ENCODE measurements at regions not wholly inside any gene's neighbourhood (a gene's known extent, or its start where the extent isn't known, plus 50 kb on each side); places are given as distances from the start of the nearest gene placed in this dataset.

DNA sequence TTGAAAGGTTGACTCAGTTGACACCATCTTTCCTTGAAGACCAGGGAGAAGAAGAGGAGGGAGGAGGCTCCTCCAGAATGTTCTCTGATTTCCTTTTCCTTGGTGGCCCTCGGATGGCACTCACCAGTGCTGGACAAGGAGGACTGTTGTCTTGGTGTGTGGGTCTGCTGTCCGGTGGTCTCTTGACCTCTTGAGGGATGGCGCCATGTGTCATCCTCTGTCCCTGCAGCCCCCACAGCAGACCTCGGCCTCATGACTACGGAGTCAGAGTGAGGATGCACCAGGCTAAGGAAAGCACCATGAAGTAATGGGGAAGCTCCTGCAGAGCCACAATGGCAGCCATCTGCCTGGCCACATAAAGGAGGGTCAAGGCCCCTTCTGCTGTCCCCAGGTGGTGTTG, 475.0 kb downstream of the GLRX3 start:
- TF ChIP-seq, protein P1, sequence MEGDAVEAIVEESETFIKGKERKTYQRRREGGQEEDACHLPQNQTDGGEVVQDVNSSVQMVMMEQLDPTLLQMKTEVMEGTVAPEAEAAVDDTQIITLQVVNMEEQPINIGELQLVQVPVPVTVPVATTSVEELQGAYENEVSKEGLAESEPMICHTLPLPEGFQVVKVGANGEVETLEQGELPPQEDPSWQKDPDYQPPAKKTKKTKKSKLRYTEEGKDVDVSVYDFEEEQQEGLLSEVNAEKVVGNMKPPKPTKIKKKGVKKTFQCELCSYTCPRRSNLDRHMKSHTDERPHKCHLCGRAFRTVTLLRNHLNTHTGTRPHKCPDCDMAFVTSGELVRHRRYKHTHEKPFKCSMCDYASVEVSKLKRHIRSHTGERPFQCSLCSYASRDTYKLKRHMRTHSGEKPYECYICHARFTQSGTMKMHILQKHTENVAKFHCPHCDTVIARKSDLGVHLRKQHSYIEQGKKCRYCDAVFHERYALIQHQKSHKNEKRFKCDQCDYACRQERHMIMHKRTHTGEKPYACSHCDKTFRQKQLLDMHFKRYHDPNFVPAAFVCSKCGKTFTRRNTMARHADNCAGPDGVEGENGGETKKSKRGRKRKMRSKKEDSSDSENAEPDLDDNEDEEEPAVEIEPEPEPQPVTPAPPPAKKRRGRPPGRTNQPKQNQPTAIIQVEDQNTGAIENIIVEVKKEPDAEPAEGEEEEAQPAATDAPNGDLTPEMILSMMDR (IDR thresholded peaks at IDR 0.05): no peak
- DNase-seq (ENCODE audit: low spot score) (no peak), ATAC-seq (ENCODE audit: low FRiP score) (no peak)

DNA sequence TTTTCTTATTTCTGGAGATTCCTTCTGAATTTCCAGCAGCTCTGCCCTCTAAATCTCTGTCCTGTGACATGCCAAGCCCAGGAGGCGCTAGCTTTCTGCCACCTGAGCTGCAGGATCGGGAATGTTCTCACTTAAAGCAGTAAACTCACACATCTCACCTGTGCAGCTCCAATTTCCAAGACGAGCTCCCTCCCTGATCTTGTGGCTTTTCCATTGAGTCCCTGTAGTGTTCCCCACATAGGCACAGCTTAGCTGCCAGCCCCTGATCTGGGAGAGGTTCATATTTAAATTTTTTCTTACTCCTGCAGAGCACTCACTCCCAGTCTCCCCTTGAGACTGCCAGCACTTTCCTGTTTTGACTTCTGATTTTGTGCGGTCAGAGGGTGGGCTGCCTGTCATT, 479.3 kb downstream of the GLRX3 start:
- ATAC-seq (ENCODE audit: low FRiP score): no peak
- TF ChIP-seq, protein P1 (IDR thresholded peaks at IDR 0.05): no peak
- no peak for DNase-seq (ENCODE audit: low spot score)

DNA sequence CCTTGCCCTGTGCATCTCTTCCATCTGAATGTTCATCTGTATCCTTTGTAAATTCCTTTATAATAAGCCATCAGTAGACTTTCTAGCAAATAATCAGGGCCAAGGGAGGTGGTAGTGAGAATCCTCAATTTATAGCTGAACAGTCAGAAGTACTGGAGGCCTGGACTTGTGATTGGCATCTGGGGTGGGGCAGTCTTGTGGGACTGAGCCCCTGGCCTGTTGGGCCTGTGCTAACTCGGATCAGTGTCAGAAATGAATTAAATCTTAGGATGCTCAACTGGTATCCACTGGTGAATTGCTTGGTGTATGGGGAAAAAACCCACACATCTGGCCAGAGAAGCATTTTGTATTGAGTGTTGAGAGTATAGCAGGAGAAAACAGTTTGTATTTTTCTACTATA, 481.8 kb downstream of the GLRX3 start:
- no peak for ATAC-seq (ENCODE audit: low FRiP score)
- DNase-seq (ENCODE audit: low spot score): no peak
- TF ChIP-seq, protein P1 (IDR thresholded peaks at IDR 0.05): no peak

DNA sequence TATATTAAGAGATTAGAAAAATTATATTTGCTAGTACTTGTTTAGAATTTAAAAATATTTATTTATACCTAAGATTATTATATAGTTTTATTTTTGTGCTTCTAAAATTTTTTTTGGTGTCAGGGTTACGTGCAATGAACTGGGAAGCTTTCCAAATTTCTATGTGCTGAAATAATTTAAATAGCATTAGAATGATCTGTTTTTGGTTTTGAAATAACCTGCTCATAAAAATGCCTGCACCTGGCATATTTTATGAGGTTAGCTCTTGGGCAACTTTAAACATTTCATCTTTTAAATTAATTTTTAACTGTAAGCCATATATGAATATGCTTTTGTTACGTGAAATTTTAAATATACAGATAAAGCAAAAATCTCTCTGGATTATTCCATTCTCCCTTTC, 482.5 kb downstream of the GLRX3 start:
- ATAC-seq (ENCODE audit: low FRiP score): no peak
- TF ChIP-seq, protein P1 (IDR thresholded peaks at IDR 0.05): no peak
- no peak for DNase-seq (ENCODE audit: low spot score)

DNA sequence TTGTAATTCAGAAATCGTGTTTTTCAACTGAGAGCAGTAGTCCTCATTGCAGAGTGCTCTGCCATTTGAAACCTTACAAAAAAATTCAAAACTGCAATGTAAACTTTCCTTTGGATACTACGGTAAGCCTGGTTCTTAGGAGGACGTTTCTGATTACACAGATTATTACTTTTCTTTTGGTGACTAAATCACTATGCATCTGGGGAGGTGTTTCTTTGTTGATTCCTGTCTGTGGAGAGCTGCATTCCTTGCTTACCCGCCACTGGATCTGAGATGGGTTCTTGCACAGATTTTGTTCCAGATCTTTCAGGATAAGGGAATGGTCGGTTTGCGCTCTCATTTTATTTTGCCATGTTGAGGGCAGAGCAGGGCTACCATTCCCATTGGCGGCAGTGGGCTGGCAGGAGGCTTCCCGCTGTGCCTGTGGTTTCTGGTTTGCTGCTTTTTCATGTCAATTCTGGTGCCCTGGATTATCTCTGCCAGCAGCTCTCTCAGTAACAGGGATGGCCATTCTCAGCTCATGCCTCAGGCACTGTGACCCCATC, 485.1 kb downstream of the GLRX3 start:
- TF ChIP-seq, protein P1 (IDR thresholded peaks at IDR 0.05): no peak
- DNase-seq (ENCODE audit: low spot score): no peak
- no peak for ATAC-seq (ENCODE audit: low FRiP score)

DNA sequence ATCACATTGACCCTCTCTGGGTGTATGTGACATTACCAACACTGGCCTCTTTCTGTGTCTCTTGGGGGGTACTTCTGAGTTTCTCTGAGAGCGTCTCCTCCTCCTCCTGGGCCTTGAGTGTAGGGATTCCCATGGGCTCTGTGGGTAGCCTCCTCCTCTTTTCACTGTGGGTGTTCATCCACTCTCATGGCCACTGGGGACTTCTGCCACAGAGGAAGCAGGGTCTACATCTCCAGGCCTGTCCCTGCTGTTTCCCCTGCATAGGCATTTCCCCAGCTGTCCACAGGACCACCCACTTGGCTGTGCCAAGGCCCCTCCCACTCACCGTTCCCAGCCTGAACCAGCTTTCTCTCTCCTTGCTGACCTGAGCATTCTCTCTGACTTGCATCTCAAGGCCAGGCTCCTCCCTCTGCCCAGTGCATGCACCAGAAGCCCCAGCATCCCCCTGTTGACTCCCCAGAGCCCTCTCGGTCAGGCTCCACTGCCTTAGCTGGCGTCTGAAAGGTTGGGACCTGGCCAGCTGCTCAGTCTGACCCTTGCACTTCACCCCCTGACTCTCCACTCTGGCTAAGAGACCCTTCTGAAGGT, 487.6 kb downstream of the GLRX3 start:
- TF ChIP-seq, protein P1 (IDR thresholded peaks at IDR 0.05): no peak
- ATAC-seq (ENCODE audit: low FRiP score): no peak
- DNase-seq (ENCODE audit: low spot score): no peak

DNA sequence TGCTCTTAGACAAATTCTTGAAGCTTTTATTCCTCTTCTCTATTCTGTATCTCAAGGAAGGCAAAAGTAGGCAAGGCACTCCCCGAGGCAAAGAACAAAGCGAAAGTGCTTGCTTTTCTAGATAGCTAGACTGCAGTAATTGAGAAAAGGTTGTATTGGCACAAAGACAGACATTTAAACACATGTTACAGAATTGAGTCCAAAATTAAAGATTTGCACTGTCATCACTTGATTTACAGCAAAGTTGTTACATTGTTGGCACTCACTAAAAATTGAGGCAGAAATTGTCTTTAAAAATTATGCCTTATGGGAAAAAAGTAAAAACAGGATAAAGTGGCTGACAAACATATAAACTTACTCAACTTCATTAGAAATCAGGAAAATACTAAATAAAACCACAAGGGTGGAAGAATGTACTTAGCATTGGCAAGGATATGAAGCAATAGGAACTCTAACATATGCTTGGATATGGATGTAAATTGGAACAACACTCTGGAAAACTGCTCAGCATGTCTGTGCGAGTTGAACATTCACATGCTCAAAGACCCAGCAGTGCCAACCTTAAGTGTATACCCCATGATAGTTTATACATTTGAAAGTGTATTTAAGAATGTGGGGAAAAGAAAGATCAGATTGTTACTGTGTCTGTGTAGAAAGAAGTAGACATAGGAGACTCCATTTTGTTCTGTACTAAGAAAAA, 491.3 kb downstream of the GLRX3 start:
- DNase-seq (ENCODE audit: low spot score) (no peak), ATAC-seq (ENCODE audit: low FRiP score) (no peak)
- TF ChIP-seq, protein P1 (IDR thresholded peaks at IDR 0.05): no peak
